ENCODE measurements at regions not wholly inside any gene's neighbourhood (a gene's known extent, or its start where the extent isn't known, plus 50 kb on each side); places are given as distances from the start of the nearest gene placed in this dataset.

DNA sequence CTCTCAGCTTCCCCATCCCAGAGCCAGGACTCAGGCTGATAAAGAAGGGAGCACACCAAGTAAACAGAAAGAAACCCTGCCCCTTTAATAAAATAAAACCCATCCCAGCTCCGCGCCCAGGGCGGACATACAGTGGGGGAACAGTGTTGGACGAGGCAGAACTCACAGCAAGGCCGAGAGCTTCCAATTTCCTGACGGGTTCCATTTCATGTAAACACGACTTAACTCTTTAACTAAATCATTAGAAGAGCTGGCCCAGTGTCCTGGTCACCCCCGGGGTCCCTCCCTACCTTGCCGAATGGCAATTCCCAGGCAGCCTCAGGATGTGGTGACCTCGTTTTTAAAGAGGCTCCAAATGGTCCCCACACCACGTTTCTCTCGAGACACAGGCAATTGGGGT lies 340.7 kb downstream of the FOXL1 start:
- peaks cover 81% of the 10 kb centered on the region for H3K4me1 Mint-ChIP-seq
- peaks cover 27% of the 10 kb centered on the region for H3K27me3 Mint-ChIP-seq (ENCODE audit: low read depth, poor library complexity)
- peaks cover 32% of the 10 kb centered on the region for H3K9me3 Mint-ChIP-seq
- H3K36me3 Mint-ChIP-seq (ENCODE audit: low read depth) = peaks cover 15% of the 10 kb centered on the region
- TF ChIP-seq, protein P1, sequence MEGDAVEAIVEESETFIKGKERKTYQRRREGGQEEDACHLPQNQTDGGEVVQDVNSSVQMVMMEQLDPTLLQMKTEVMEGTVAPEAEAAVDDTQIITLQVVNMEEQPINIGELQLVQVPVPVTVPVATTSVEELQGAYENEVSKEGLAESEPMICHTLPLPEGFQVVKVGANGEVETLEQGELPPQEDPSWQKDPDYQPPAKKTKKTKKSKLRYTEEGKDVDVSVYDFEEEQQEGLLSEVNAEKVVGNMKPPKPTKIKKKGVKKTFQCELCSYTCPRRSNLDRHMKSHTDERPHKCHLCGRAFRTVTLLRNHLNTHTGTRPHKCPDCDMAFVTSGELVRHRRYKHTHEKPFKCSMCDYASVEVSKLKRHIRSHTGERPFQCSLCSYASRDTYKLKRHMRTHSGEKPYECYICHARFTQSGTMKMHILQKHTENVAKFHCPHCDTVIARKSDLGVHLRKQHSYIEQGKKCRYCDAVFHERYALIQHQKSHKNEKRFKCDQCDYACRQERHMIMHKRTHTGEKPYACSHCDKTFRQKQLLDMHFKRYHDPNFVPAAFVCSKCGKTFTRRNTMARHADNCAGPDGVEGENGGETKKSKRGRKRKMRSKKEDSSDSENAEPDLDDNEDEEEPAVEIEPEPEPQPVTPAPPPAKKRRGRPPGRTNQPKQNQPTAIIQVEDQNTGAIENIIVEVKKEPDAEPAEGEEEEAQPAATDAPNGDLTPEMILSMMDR (IDR thresholded peaks at IDR 0.05) = no peak
- no peak for DNase-seq
- H3K4me3 Mint-ChIP-seq = peak overlapping the region; percentile 64
- H3K27ac Mint-ChIP-seq = peak overlapping the region; percentile 98

DNA sequence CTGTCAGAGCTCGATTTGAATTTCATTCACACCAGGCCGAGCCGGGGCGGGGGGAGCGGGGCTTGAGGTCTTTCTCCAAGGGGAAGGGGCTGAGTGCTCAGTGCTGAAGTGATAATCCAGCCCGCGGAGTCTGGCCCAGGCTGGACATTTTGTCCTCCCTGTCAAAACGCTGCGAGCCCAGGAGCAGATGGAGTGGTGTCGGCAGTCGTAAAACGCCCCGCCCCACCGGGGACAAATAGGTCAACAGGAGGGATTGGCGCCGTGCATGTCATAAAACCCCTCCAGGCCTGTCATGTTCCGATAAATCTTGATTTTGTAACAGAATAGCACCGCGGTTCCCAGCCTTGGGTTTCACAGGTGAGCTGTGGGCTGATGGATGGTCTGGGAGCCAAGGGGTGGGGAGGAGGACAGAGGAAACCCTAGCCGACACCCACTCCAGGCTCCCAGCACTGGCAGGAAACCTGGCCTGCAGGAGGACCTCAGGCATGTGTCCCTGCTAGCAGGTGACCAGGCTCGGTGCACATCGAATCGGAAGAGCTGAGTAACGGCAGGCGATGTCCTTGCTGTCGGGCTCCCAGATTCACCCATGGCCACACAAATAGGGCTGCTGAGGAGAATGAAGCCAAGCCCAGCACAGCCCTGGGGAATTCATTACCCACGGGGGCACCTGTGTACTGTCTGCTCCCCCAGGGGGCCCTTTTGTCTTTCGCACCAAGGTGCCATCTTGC lies 341.4 kb downstream of the FOXL1 start:
- Mint-ChIP-seq H3K27ac (peak overlapping the region; percentile 98), H3K9me3 (peaks cover 32% of the 10 kb centered on the region), H3K4me1 (peaks cover 83% of the 10 kb centered on the region), H3K36me3 (ENCODE audit: low read depth) (peaks cover 15% of the 10 kb centered on the region), H3K27me3 (ENCODE audit: low read depth, poor library complexity) (peaks cover 22% of the 10 kb centered on the region), H3K4me3 (peak overlapping the region; percentile 64)
- peak; percentile 86 for DNase-seq
- TF ChIP-seq, protein P1 (IDR thresholded peaks at IDR 0.05) = no peak

DNA sequence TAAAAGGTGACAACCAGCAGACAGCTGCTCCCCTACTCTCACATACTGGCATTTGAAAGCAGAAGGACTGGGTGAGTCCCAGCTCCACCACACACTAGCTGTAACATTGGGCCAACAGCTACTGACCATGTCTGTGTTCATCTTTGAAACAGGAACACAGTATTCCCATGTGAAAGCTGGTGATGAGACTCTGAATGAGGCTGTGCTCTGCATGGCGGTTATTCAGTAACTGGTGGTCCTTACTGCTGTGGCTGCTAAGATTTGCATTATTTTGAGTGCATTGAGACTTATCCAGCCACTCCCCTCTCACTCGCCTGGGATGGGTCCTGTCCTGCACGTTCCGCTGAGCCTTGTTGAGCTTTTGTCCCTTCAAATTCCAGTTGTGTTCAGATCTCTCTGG lies 342.9 kb downstream of the FOXL1 start:
- TF ChIP-seq, protein P1 (IDR thresholded peaks at IDR 0.05) = no peak
- Mint-ChIP-seq H3K27ac (no peak overlapping the region), H3K36me3 (ENCODE audit: low read depth) (peaks cover 15% of the 10 kb centered on the region), H3K4me3 (no peak overlapping the region), H3K4me1 (peaks cover 83% of the 10 kb centered on the region), H3K27me3 (ENCODE audit: low read depth, poor library complexity) (peaks cover 14% of the 10 kb centered on the region), H3K9me3 (peaks cover 32% of the 10 kb centered on the region)
- no peak for DNase-seq

DNA sequence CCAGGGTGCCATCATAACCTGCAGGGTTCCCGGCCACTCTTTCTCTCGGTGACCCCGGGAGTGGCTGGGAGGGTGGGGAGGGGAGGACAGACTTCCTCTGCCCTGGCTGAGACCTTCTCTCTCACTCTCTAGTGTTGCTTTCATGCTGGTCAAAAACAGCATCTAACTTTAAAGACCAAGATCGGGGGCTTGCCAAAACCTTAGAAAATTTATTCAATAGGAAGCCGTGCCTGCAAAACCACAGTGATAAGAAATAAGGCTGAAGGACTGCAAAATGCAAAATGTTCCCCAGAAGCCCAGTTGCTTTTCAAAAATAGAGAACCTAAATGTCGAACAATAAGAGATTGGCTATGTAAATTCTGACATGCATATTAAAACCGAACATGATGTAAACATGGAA lies 344.0 kb downstream of the FOXL1 start:
- Mint-ChIP-seq H3K4me1 (peaks cover 83% of the 10 kb centered on the region), H3K36me3 (ENCODE audit: low read depth) (peaks cover 15% of the 10 kb centered on the region), H3K4me3 (no peak overlapping the region), H3K9me3 (peaks cover 32% of the 10 kb centered on the region), H3K27ac (no peak overlapping the region), H3K27me3 (ENCODE audit: low read depth, poor library complexity) (peaks cover 8% of the 10 kb centered on the region)
- no peak for DNase-seq
- TF ChIP-seq, protein P1 (IDR thresholded peaks at IDR 0.05) = no peak

DNA sequence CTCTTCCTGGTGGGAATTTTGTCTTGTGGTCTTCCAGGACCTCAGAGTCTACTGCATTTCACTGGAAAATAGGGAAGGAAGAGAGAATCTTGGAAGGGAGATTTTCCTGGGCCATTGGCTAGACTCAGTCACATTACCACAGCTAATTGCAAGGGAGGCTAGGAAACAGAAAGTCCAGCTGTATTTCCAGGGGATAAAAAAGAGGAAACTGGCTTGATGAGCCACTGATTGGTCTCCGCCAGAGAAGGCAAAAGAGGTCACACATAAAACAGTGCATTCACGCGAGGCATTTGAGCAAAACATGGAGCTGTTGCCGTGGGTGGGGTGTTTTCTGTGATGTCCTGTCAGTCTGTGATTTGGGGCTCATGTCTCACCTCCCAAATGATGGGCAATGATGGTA lies 345.3 kb downstream of the FOXL1 start:
- H3K4me3 Mint-ChIP-seq = no peak overlapping the region
- H3K27ac Mint-ChIP-seq = peak overlapping the region; percentile 45
- DNase-seq = no peak
- peaks cover 32% of the 10 kb centered on the region for H3K9me3 Mint-ChIP-seq
- H3K4me1 Mint-ChIP-seq = peaks cover 70% of the 10 kb centered on the region
- H3K36me3 Mint-ChIP-seq (ENCODE audit: low read depth) = peaks cover 15% of the 10 kb centered on the region
- peaks cover 8% of the 10 kb centered on the region for H3K27me3 Mint-ChIP-seq (ENCODE audit: low read depth, poor library complexity)
- TF ChIP-seq, protein P1 (IDR thresholded peaks at IDR 0.05) = no peak

DNA sequence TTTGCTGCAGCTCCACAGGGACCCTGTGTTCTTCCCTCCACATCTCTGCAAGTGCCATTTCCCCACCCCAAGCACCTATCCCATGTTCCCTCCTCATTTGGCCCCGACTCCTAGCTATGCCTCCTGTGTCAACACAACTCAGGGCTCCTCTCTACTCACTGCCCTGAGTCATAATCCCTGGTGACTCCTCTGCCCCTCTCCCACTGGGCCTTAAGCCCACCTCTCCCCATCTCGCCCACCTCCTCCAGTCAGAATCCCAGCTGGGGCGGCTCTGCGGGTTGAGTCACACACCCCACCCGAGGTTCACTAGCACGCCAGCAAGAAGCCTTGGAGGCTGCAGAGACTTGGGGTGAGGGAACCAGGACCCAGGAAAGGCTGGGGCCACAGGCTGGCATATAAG lies 346.2 kb downstream of the FOXL1 start:
- peaks cover 13% of the 10 kb centered on the region for H3K27me3 Mint-ChIP-seq (ENCODE audit: low read depth, poor library complexity)
- TF ChIP-seq, protein P1 (IDR thresholded peaks at IDR 0.05) = no peak
- peaks cover 32% of the 10 kb centered on the region for H3K9me3 Mint-ChIP-seq
- no peak for DNase-seq
- H3K4me1 Mint-ChIP-seq = peaks cover 61% of the 10 kb centered on the region
- no peak overlapping the region for H3K4me3 Mint-ChIP-seq
- peak overlapping the region; percentile 27 for H3K27ac Mint-ChIP-seq
- H3K36me3 Mint-ChIP-seq (ENCODE audit: low read depth) = peaks cover 15% of the 10 kb centered on the region

Measured in nephron progenitor cell (in vitro differentiated cells).